Osteoblast (primary cell): ENCODE measurements at regions not wholly inside any gene's neighbourhood (a gene's known extent, or its start where the extent isn't known, plus 50 kb on each side); places are given as distances from the start of the nearest gene placed in this dataset.
"Not testable (repeated sequence)": the region's sequence is repeated elsewhere in the genome, so short reads cannot be mapped to it uniquely, and the experiment has no call there.

Experiments
- DNase-seq: peaks from one replicate; pipeline ENCODE4 v3.0.0; 2011; ENCODE audit warnings: low spot score, mixed read lengths; ENCODE audit not compliant: insufficient read length; ENCODE audit errors: missing footprints
- H2AFZ ChIP-seq: 2 replicates; pipeline ENCODE4 v1.6.0; 2011; ENCODE audit warnings: mild to moderate bottlenecking, low read length
- H3K27ac ChIP-seq: 2 replicates; pipeline ENCODE4 v1.5.1; 2011; ENCODE audit warnings: mild to moderate bottlenecking, low read depth, low read length, moderate library complexity
- H3K27me3 ChIP-seq: 2 replicates; pipeline ENCODE4 v1.6.0; 2012; ENCODE audit warnings: mild to moderate bottlenecking, control low read depth, inconsistent platforms, low read length, moderate library complexity; ENCODE audit not compliant: insufficient read depth
- H3K36me3 ChIP-seq: 2 replicates; pipeline ENCODE4 v1.5.1; 2011; ENCODE audit warnings: mild to moderate bottlenecking, low read length, control low read depth, moderate library complexity; ENCODE audit not compliant: insufficient read depth
- H3K4me1 ChIP-seq: 2 replicates; pipeline ENCODE4 v1.5.1; 2011; ENCODE audit warnings: mild to moderate bottlenecking, low read length, control low read depth, moderate library complexity; ENCODE audit not compliant: insufficient read depth
- H3K4me2 ChIP-seq: 2 replicates; pipeline ENCODE4 v1.6.0; 2011; ENCODE audit warnings: mild to moderate bottlenecking, low read length; ENCODE audit not compliant: insufficient read depth
- H3K4me3 ChIP-seq: fragments of 200-600 bp; sonication (generic); 3 replicates; pipeline ENCODE4 v1.5.1; 2012; ENCODE audit warnings: mild to moderate bottlenecking, low read length, inconsistent platforms; ENCODE audit not compliant: insufficient read depth
- H3K79me2 ChIP-seq: 2 replicates; pipeline ENCODE4 v1.6.0; 2012; ENCODE audit warnings: mild to moderate bottlenecking, low read length, control low read depth, inconsistent platforms; ENCODE audit not compliant: insufficient read depth
- H3K9me3 ChIP-seq: 2 replicates; pipeline ENCODE4 v1.5.1; 2011; ENCODE audit warnings: low read depth, low read length, control low read depth
- H4K20me1 ChIP-seq: 2 replicates; pipeline ENCODE4 v1.6.0; 2012; ENCODE audit warnings: mild to moderate bottlenecking, low read length, control low read depth; ENCODE audit not compliant: insufficient read depth
- TF ChIP-seq, protein P1 (sequence below): IDR thresholded peaks from 2 replicates; pipeline ENCODE4 v1.5.1; 2011; ENCODE audit warnings: mild to moderate bottlenecking, low read depth, low read length, moderate library complexity; ENCODE audit errors: extremely low read depth

DNA sequence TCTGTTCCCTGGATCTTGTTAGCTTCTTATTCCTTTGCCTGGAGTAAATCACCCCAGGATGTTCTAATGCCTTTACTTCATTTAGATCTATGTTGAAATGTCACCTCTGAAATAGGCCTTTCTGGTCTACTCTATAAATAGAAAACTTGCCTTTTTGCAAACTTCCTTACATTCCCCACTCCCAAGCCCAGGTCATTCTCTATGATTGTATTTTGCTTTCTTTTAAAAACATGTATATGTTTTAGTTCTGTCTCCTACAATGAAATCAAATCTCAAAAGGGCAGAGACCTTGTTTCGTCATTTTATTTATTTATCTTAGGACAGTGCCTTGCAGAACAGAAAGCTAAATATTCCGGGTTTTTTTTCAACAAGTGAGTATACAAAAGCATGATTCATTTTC, 1657.7 kb upstream of the C9orf72 start:
- H3K9me3 ChIP-seq: no peaks in the 10 kb centered on the region

DNA sequence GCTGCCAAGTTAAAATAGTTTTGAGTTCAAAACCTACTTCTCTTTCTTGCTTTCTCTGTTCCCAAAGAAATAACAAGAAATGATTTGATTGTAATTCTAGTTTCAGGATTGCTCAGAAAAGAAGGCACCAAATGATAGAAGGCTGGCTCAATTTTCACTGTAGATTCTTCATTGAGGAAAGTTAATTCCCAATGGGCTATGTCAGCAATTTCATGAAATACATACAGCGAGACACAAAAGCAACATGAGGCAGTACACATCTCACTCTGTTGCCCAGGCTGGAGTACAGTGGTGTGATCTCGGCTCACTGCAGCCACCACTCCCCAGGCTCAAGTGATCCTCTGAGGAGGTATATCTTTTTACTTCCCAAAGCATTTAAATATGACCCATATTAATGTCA, 1659.9 kb upstream of the C9orf72 start:
- no peak overlapping the region for H2AFZ ChIP-seq
- no peaks in the 10 kb centered on the region for H3K9me3 ChIP-seq
- no peak overlapping the region for H3K27ac ChIP-seq
- H4K20me1 ChIP-seq: no peaks in the 10 kb centered on the region
- no peaks in the 10 kb centered on the region for H3K4me1 ChIP-seq
- H3K27me3 ChIP-seq: no peaks in the 10 kb centered on the region
- no peak for DNase-seq
- no peaks in the 10 kb centered on the region for H3K36me3 ChIP-seq
- H3K4me2 ChIP-seq: no peak overlapping the region
- TF ChIP-seq, protein P1, sequence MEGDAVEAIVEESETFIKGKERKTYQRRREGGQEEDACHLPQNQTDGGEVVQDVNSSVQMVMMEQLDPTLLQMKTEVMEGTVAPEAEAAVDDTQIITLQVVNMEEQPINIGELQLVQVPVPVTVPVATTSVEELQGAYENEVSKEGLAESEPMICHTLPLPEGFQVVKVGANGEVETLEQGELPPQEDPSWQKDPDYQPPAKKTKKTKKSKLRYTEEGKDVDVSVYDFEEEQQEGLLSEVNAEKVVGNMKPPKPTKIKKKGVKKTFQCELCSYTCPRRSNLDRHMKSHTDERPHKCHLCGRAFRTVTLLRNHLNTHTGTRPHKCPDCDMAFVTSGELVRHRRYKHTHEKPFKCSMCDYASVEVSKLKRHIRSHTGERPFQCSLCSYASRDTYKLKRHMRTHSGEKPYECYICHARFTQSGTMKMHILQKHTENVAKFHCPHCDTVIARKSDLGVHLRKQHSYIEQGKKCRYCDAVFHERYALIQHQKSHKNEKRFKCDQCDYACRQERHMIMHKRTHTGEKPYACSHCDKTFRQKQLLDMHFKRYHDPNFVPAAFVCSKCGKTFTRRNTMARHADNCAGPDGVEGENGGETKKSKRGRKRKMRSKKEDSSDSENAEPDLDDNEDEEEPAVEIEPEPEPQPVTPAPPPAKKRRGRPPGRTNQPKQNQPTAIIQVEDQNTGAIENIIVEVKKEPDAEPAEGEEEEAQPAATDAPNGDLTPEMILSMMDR: no peak
- no peaks in the 10 kb centered on the region for H3K79me2 ChIP-seq
- H3K4me3 ChIP-seq: no peak overlapping the region

More for the DNA sequence above, 1657.7 kb upstream of the C9orf72 start:
- H3K4me1 ChIP-seq: no peaks in the 10 kb centered on the region
- no peak overlapping the region for H3K27ac ChIP-seq
- H4K20me1 ChIP-seq: no peaks in the 10 kb centered on the region
- no peaks in the 10 kb centered on the region for H3K27me3 ChIP-seq
- no peak for DNase-seq
- no peak overlapping the region for H3K4me2 ChIP-seq
- H3K36me3 ChIP-seq: no peaks in the 10 kb centered on the region
- H3K4me3 ChIP-seq: no peak overlapping the region
- no peaks in the 10 kb centered on the region for H3K79me2 ChIP-seq
- TF ChIP-seq, protein P1: no peak
- no peak overlapping the region for H2AFZ ChIP-seq

DNA sequence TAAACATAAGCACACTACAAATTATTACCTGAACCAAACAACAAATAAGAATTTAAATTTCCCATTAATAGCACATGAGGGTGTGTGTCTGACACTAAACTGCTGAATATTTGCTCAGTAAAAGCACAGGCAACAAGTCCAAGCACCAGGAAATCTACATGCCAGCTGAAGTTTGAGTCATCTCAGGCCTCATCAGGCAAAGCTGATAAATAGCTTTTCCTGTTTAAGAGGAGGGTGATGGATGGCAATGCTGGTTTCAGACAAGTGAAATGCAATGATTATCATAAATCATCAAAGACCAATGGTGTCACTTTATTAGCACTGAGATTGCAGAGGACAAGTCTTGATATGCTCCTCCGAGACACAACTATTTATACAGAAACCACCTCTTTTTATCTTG, 1668.0 kb upstream of the C9orf72 start:
- no peaks in the 10 kb centered on the region for H3K9me3 ChIP-seq
- H3K4me1 ChIP-seq: no peaks in the 10 kb centered on the region
- no peak for DNase-seq
- no peaks in the 10 kb centered on the region for H3K36me3 ChIP-seq
- no peak overlapping the region for H2AFZ ChIP-seq
- H3K4me3 ChIP-seq: no peak overlapping the region
- TF ChIP-seq, protein P1: no peak
- H3K79me2 ChIP-seq: no peaks in the 10 kb centered on the region
- H3K27ac ChIP-seq: no peak overlapping the region
- no peaks in the 10 kb centered on the region for H3K27me3 ChIP-seq
- no peak overlapping the region for H3K4me2 ChIP-seq
- H4K20me1 ChIP-seq: no peaks in the 10 kb centered on the region

DNA sequence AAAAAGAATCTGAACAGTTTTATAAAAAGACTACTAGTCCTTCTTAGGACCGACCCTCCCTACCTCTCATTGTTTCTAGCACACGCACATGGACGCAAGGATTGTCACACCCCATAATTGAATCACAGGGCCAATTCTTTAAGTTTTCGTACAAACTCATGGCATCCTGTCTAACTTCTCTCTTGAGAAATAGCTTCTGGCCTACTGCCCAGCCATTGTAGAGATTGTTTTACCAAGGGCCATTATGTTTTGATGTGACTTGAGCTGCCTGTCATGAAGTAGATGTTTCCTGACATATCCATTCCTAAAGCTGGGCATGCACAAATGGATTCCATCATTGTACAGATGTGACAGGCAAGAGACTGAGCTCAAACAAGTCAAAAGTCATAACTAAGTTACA, 1672.1 kb upstream of the C9orf72 start:
- no peaks in the 10 kb centered on the region for H3K36me3 ChIP-seq
- H3K9me3 ChIP-seq: no peaks in the 10 kb centered on the region
- H2AFZ ChIP-seq: no peak overlapping the region
- TF ChIP-seq, protein P1: no peak
- H4K20me1 ChIP-seq: no peaks in the 10 kb centered on the region
- DNase-seq: no peak
- no peak overlapping the region for H3K4me2 ChIP-seq
- H3K4me3 ChIP-seq: no peak overlapping the region
- no peaks in the 10 kb centered on the region for H3K4me1 ChIP-seq
- no peak overlapping the region for H3K27ac ChIP-seq
- no peaks in the 10 kb centered on the region for H3K79me2 ChIP-seq
- H3K27me3 ChIP-seq: no peaks in the 10 kb centered on the region

DNA sequence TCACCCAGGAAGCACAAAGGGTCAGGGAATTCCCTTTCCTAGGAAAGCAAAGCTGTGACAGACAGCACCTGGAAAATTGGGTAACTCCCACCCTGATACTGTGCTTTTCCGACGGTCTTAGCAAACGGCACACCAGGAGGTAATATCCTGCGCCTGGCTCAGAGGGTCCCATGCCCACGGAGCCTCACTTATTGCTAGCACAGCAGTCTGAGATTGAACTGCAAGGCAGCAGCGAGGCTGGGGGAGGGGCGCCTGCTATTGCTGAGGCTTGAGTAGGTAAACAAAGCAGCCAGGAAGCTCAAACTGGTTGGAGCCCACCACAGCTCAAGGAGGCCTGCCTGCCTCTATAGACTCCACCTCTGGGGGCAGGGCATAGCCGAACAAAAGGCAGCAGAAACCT, 1697.1 kb upstream of the C9orf72 start:
- not testable (repeated sequence) for H4K20me1 ChIP-seq, H3K36me3 ChIP-seq, H3K4me2 ChIP-seq, H2AFZ ChIP-seq, DNase-seq, H3K79me2 ChIP-seq, H3K4me3 ChIP-seq, H3K4me1 ChIP-seq, H3K27me3 ChIP-seq, H3K27ac ChIP-seq, H3K9me3 ChIP-seq
